Erythroblast (primary cell): ENCODE measurements at regions not wholly inside any gene's neighbourhood (a gene's known extent, or its start where the extent isn't known, plus 50 kb on each side); places are given as distances from the start of the nearest gene placed in this dataset.

Experiments
- GATA1 ChIP-seq: IDR thresholded peaks from 2 replicates; pipeline ENCODE4 v1.6.1; 2011; ENCODE audit warnings: low read depth, mild to moderate bottlenecking, control low read depth, low read length, moderate library complexity
- POLR2A ChIP-seq: IDR thresholded peaks from 2 replicates; pipeline ENCODE4 v1.6.1; 2011; ENCODE audit warnings: mild to moderate bottlenecking, low read length

DNA sequence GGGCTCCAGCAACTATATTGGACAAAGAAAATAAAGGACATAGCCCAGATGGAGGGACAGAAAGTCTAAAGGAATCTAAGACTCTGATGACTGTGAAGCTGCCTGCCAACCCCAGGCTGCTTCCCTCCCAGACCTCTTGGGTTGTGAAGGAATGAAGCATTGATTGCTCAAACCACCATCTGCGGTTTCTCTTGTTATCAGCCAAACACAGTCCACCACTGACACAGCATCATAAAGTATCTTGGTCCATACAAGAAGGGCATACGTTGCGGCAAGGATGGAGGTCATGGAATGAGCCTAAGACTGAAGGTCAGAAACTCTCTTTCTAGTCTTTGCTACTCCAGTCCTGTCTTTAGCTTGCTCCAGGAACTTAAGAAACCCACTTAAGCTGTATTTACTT, 58.5 kb upstream of the PLXNC1 start:
- no peak for TF ChIP-seq POLR2A
- no peak for TF ChIP-seq GATA1
